ENCODE measurements at regions not wholly inside any gene's neighbourhood (a gene's known extent, or its start where the extent isn't known, plus 50 kb on each side); places are given as distances from the start of the nearest gene placed in this dataset.

GRCh38 chr5:92653730-92654461 lies 927.1 kb downstream of the NR2F1-AS1 start:
- no peaks in the 10 kb centered on the region for H3F3A ChIP-seq (replicated peaks; ENCODE audit: low read depth)
- Mint-ChIP-seq H3K4me3 (no peak overlapping the region), H3K36me3 (ENCODE audit: low read depth) (no peaks in the 10 kb centered on the region), H3K4me1 (peaks cover under 1% of the 10 kb centered on the region; the same call in 1 of the 3 replicates), H3K27ac (no peak overlapping the region), H3K9me3 (no peaks in the 10 kb centered on the region), H3K27me3 (ENCODE audit: insufficient read depth, low read depth, poor library complexity) (no peaks in the 10 kb centered on the region)
- H3K4me3 ChIP-seq, result no peak overlapping the region
- no peaks in the 10 kb centered on the region for H3K4me1 ChIP-seq (ENCODE audit: insufficient read depth)
- H3K79me2 ChIP-seq (replicated peaks; ENCODE audit: insufficient read depth), result no peaks in the 10 kb centered on the region
- no peak overlapping the region for H3K27ac ChIP-seq (ENCODE audit: low read depth)
- TF ChIP-seq JUNB (IDR thresholded peaks at IDR 0.05; ENCODE audit: unreplicated experiment) (no peak), ZNF462 (CRISPR knock-in tag; IDR thresholded peaks at IDR 0.05) (no peak), NANOG (IDR thresholded peaks at IDR 0.05; ENCODE audit: borderline replicate concordance) (no peak), STAT1 (IDR thresholded peaks at IDR 0.05; ENCODE audit: unreplicated experiment) (no peak), CREB1 (CRISPR knock-in tag; IDR thresholded peaks at IDR 0.05; ENCODE audit: low read depth) (no peak)
- H3K4me2 ChIP-seq, result no peak overlapping the region
- no peak overlapping the region for H2AFZ ChIP-seq
- no peaks in the 10 kb centered on the region for H3K27me3 ChIP-seq (ENCODE audit: insufficient read depth)
- H4K20me1 ChIP-seq (replicated peaks; ENCODE audit: insufficient read depth), result no peaks in the 10 kb centered on the region
- ATAC-seq (no peak), DNase-seq (ENCODE audit: low spot score) (no peak)
- H3K36me3 ChIP-seq (ENCODE audit: insufficient read depth), result no peaks in the 10 kb centered on the region
- H3K9me2 ChIP-seq (ENCODE audit: insufficient read depth), result no peaks in the 10 kb centered on the region

GRCh38 chr5:92652756-92653155 lies 928.3 kb downstream of the NR2F1-AS1 start:
- Histone ChIP-seq H3K27me3 (ENCODE audit: insufficient read depth) (no peaks in the 10 kb centered on the region), H3K9me2 (ENCODE audit: insufficient read depth) (no peaks in the 10 kb centered on the region), H3K36me3 (ENCODE audit: insufficient read depth) (no peaks in the 10 kb centered on the region), H3K27ac (ENCODE audit: low read depth) (no peak overlapping the region), H3K79me2 (replicated peaks; ENCODE audit: insufficient read depth) (no peaks in the 10 kb centered on the region), H3K4me1 (ENCODE audit: insufficient read depth) (no peaks in the 10 kb centered on the region), H2AFZ (no peak overlapping the region), H3K4me3 (no peak overlapping the region), H4K20me1 (replicated peaks; ENCODE audit: insufficient read depth) (no peaks in the 10 kb centered on the region), H3F3A (replicated peaks; ENCODE audit: low read depth) (no peaks in the 10 kb centered on the region), H3K4me2 (no peak overlapping the region)
- H3K4me1 Mint-ChIP-seq, result no peaks in the 10 kb centered on the region
- DNase-seq (ENCODE audit: low spot score) (no peak), ATAC-seq (no peak)
- H3K27me3 Mint-ChIP-seq (ENCODE audit: insufficient read depth, low read depth, poor library complexity), result no peaks in the 10 kb centered on the region
- no peaks in the 10 kb centered on the region for H3K9me3 Mint-ChIP-seq
- no peak overlapping the region for H3K27ac Mint-ChIP-seq
- H3K36me3 Mint-ChIP-seq (ENCODE audit: low read depth), result no peaks in the 10 kb centered on the region
- H3K4me3 Mint-ChIP-seq, result no peak overlapping the region
- TF ChIP-seq ZNF331 (CRISPR knock-in tag; IDR thresholded peaks at IDR 0.05; ENCODE audit: low read depth) (no peak), CTCF (conservative IDR thresholded peaks at IDR 0.05; ENCODE audit: low read depth in 2 of 2) (no peak), ETS1 (IDR thresholded peaks at IDR 0.05) (no peak), EZH2 (IDR thresholded peaks at IDR 0.05; ENCODE audit: low read depth, unreplicated experiment) (no peak), STAT1 (IDR thresholded peaks at IDR 0.05; ENCODE audit: unreplicated experiment) (no peak), EZH2phosphoT487 (IDR thresholded peaks at IDR 0.05; ENCODE audit: unreplicated experiment) (no peak), ZNF114 (CRISPR knock-in tag; IDR thresholded peaks at IDR 0.05) (no peak), NANOG (IDR thresholded peaks at IDR 0.05; ENCODE audit: borderline replicate concordance) (no peak)

Data from GM23338 (cell line).